NB4 (cell line): ENCODE measurements at regions not wholly inside any gene's neighbourhood (a gene's known extent, or its start where the extent isn't known, plus 50 kb on each side); places are given as distances from the start of the nearest gene placed in this dataset.

Experiments
- DNase-seq: peaks from one replicate; pipeline ENCODE4 v3.0.0; 2010; ENCODE audit warnings: low read depth
- H3K4me3 ChIP-seq: one replicate; pipeline ENCODE4 v1.5.1; 2011; ENCODE audit warnings: mild to moderate bottlenecking, low read depth, low read length, moderate library complexity
- MYC ChIP-seq: IDR thresholded peaks from 2 replicates; pipeline ENCODE4 v1.6.1; 2011; ENCODE audit warnings: low read depth, low read length
- POLR2A ChIP-seq: IDR thresholded peaks from 2 replicates; pipeline ENCODE4 v1.6.1; 2011; ENCODE audit warnings: mild to moderate bottlenecking; ENCODE audit not compliant: insufficient read length; ENCODE audit errors: extremely low read depth
- TF ChIP-seq, protein P1 (sequence below): IDR thresholded peaks from one replicate; pipeline ENCODE4 v1.5.1; 2012; ENCODE audit warnings: low read depth, low read length
- TF ChIP-seq, protein P2 (sequence below): IDR thresholded peaks from 2 replicates; pipeline ENCODE4 v1.6.1; 2011; ENCODE audit warnings: low read depth, low read length

DNA sequence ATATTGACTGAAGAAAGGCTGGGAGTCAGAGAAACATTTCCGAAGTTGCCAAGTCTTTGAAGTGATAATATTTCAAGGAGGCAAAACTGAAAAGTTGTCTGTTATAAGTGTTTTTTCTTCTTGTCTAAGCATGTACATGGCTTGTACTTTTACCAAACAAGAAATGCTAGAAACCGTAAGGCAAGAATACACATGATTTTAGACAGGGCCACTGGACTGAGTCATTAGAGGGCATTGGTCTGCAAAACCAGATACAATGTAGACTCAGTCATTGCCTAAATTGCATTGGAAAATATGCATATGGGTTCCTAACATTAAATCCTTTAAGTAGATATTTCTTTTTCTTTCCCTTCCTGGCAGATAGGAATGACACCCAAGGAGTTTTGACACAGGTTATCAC lies 284.9 kb upstream of the PUDP start:
- no peak overlapping the region for H3K4me3 ChIP-seq
- TF ChIP-seq, protein P1, sequence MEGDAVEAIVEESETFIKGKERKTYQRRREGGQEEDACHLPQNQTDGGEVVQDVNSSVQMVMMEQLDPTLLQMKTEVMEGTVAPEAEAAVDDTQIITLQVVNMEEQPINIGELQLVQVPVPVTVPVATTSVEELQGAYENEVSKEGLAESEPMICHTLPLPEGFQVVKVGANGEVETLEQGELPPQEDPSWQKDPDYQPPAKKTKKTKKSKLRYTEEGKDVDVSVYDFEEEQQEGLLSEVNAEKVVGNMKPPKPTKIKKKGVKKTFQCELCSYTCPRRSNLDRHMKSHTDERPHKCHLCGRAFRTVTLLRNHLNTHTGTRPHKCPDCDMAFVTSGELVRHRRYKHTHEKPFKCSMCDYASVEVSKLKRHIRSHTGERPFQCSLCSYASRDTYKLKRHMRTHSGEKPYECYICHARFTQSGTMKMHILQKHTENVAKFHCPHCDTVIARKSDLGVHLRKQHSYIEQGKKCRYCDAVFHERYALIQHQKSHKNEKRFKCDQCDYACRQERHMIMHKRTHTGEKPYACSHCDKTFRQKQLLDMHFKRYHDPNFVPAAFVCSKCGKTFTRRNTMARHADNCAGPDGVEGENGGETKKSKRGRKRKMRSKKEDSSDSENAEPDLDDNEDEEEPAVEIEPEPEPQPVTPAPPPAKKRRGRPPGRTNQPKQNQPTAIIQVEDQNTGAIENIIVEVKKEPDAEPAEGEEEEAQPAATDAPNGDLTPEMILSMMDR = no peak
- TF ChIP-seq POLR2A = no peak
- no peak for TF ChIP-seq MYC
- TF ChIP-seq, protein P2, sequence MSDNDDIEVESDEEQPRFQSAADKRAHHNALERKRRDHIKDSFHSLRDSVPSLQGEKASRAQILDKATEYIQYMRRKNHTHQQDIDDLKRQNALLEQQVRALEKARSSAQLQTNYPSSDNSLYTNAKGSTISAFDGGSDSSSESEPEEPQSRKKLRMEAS = no peak
- DNase-seq = no peak

DNA sequence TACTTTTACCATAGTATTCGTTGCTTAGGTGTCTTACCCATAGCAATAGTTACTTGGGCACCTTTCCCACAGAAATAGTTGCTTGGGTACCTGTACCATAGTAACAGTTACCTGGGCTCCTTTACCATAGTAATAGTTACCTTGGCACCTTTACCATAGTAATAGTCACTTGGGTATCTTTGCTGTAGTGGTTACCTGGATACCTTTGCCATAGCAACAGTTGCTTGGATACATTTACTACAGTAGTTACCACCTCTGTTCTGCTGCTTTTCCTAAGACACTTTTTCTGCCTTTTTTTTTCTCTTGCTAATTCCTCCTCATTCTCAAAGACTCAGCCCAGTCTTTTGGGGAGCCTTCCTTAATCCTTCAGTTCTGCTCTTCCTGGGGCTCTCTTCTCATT lies 272.8 kb upstream of the PUDP start:
- TF ChIP-seq MYC = no peak
- TF ChIP-seq POLR2A = no peak
- TF ChIP-seq, protein P1 = no peak
- TF ChIP-seq, protein P2 = no peak
- H3K4me3 ChIP-seq = no peak overlapping the region
- no peak for DNase-seq

DNA sequence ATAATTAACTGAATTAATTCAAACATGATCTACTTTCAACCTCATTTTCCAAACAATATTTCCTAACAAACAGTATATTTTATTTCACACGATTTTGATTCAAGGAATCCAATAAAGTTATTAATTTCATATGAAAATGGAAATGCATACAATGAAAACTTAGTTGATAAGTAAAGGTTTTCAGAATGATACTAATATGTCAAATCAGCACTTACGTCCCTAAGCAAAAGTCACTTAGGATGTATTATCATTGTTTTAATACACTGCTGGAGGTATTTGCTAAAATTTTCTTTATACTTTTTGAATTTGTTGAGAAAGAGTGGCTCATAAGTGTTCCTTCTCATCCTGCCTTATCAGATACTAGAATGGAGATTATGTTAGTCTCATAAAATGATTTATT lies 266.8 kb upstream of the PUDP start:
- H3K4me3 ChIP-seq = no peak overlapping the region
- TF ChIP-seq POLR2A = no peak
- TF ChIP-seq, protein P2 = no peak
- TF ChIP-seq, protein P1 = no peak
- no peak for DNase-seq

DNA sequence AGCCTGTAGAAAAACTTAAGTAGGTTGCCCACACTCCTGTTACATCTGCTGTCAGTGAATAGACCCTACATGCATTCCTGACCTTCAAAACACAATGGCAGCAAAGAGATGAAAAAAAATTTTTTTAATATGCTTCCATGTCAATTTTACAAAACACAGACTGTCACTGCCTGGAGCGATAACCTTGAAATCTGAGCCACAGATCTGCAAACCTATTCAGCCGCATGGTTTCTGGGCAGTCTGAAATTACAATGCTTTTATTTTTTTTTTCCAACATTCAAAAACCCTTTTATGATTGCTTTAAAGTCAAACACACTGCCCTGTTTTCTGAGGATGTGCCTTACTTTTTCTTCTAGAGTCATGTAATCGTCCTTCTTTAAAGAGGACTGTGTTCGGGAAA lies 264.9 kb upstream of the PUDP start:
- no peak for DNase-seq
- no peak for TF ChIP-seq MYC
- H3K4me3 ChIP-seq = no peak overlapping the region

DNA sequence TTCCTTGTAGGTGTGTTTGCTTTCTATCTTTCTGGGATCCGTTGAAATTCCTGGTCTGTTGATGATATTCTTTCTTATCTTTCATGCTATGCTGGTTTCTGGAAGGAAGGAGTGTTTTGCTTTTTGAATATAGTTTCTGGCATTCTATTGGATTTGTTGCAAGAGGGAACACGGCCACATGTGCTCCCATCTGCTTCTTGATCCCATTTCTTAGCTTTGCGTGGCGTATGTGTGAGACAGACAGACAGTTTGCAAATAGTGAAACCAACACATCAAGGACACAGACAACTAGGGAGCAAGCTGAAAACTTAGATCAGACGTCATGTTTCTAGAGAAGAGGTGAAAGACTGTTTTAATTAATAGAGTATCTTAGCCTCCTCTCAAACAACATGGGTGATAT lies 261.9 kb upstream of the PUDP start:
- TF ChIP-seq MYC = no peak
- TF ChIP-seq, protein P1 = no peak
- no peak for TF ChIP-seq POLR2A
- TF ChIP-seq, protein P2 = no peak
- H3K4me3 ChIP-seq = no peak overlapping the region
- no peak for DNase-seq

DNA sequence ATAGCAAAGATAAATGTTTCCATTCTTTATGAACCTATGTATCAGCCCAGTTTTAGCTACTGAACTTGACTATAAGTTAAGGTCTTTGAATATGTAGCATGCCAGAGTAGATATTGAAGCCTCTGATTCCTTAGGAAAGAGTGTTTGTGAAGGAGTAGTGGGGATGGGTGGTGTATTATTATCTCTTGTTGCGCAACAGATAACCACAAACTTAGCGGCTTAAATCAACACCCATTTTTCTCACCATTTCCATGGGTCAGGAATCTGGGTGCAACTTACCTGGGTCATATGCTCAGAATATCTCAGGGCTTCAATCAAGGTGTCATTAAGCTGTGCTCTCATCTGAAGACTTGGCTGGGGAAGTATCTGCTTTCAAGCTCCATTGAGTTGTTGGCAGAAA lies 251.4 kb upstream of the PUDP start:
- TF ChIP-seq, protein P2 = no peak
- TF ChIP-seq MYC (no peak), POLR2A (no peak)
- TF ChIP-seq, protein P1 = no peak
- DNase-seq = no peak
- H3K4me3 ChIP-seq = no peak overlapping the region

DNA sequence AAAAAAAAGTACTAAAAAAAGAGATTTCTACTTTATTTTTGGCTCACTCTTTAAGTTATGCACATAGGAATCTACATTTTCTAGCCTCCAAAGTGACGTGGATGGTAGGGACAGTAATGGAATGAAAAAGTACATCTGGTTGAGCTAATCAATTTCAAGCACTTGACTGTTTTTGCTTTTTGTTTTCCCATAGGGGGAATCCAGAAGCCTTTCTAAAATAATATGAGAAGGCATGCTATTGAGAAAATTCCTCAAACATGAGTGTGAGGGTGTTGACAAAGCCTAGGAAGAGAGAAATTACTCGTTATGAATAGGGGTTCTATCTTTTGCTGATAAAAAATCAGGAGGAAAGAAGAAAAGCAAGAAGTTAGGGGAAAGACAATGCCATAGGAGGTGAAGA lies 242.5 kb upstream of the PUDP start:
- no peak for DNase-seq
- no peak overlapping the region for H3K4me3 ChIP-seq
- TF ChIP-seq MYC (no peak), POLR2A (no peak)
- TF ChIP-seq, protein P1 = no peak
- TF ChIP-seq, protein P2 = no peak
